ENCODE measurements at regions not wholly inside any gene's neighbourhood (a gene's known extent, or its start where the extent isn't known, plus 50 kb on each side); places are given as distances from the start of the nearest gene placed in this dataset.

DNA sequence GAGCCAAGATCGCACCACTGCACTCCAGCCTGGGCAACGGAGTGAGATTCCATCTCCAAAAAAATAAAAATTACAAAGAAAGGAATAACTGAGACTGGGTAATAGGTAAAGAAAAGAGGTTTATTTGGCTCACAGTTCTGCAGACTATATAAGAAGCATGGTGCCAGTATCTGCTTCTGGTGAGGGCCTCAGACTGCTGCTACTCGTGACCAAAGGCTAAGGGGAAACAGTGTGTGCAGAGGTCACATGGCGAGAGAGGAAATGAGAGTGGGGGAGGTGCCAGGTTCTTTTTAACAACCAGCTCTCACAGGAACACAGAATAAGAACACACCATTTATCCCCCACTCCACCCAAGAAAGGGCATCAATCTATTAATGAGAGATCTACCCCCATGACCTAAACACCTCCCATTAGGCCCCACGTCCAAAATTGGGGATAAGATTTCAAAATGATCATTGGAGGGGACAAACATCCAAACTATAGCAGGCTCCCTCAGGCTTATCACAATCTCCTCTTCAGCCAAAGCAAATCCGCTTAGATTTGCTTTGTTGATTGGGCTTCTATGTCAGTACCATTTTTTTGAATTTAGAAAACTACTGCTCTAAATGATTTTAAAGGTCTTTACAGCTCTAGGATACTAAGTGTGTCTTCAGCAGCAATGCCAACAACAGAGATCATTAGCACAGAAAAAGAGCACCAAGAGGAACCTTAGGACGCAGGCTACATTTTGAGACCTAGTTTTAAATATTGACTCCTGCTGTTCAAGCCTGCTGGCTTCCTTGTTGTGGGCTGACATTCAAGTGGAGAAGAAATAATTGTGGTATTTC, 84.2 kb upstream of the TBL1XR1 start:
- Histone ChIP-seq H3K4me3 (ENCODE audit: insufficient read depth, low read depth, low read length, poor library complexity, severe bottlenecking) (no peak overlapping the region), H3K36me3 (ENCODE audit: control insufficient read depth, insufficient read depth, low read length) (no peaks in the 10 kb centered on the region), H3K27me3 (replicated peaks; ENCODE audit: control insufficient read depth, insufficient read depth, low read length, poor library complexity, severe bottlenecking) (no peaks in the 10 kb centered on the region), H3K4me1 (ENCODE audit: control insufficient read depth, insufficient read depth, low read length, poor library complexity, severe bottlenecking) (peaks cover 5% of the 10 kb centered on the region), H3K9me3 (ENCODE audit: control insufficient read depth, low read length) (no peaks in the 10 kb centered on the region), H3K27ac (ENCODE audit: insufficient read depth, low read length, poor library complexity, severe bottlenecking) (no peak overlapping the region)
- no peak for DNase-seq

DNA sequence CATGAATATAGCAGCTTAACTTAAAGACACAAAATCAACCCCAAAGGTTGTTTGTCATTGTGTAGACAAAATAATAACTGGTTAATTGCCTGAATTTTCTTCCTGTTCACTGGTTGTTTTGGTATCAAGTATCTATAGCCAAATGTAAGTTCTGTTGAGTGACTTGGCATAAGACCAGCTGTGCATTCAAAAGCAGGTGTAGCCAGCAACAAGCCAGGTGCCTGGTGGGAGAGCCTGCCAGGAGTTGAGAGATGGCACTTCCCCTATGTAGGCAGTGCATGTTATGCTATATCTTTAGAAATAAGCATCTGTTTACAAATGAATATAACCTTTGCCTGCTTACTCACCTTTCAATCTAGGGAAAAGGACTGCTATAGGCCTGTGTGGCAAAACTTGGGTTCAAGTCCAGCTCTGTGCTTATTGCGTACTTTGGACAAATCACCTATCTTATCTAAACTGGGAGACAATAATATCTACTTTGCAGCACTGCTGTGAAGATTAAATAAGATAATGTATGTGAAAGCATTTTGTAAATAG, 84.9 kb upstream of the TBL1XR1 start:
- Histone ChIP-seq H3K4me3 (ENCODE audit: insufficient read depth, low read depth, low read length, poor library complexity, severe bottlenecking) (no peak overlapping the region), H3K27ac (ENCODE audit: insufficient read depth, low read length, poor library complexity, severe bottlenecking) (no peak overlapping the region), H3K9me3 (ENCODE audit: control insufficient read depth, low read length) (no peaks in the 10 kb centered on the region), H3K4me1 (ENCODE audit: control insufficient read depth, insufficient read depth, low read length, poor library complexity, severe bottlenecking) (peaks cover 5% of the 10 kb centered on the region), H3K27me3 (replicated peaks; ENCODE audit: control insufficient read depth, insufficient read depth, low read length, poor library complexity, severe bottlenecking) (no peaks in the 10 kb centered on the region), H3K36me3 (ENCODE audit: control insufficient read depth, insufficient read depth, low read length) (no peaks in the 10 kb centered on the region)
- DNase-seq: no peak

GRCh38 chr3:177283983-177284382, 86.7 kb upstream of the TBL1XR1 start:
- H3K27ac ChIP-seq (ENCODE audit: insufficient read depth, low read length, poor library complexity, severe bottlenecking): no peak overlapping the region
- H3K4me3 ChIP-seq (ENCODE audit: insufficient read depth, low read depth, low read length, poor library complexity, severe bottlenecking): no peak overlapping the region
- H3K4me1 ChIP-seq (ENCODE audit: control insufficient read depth, insufficient read depth, low read length, poor library complexity, severe bottlenecking): peaks cover 5% of the 10 kb centered on the region
- no peaks in the 10 kb centered on the region for H3K36me3 ChIP-seq (ENCODE audit: control insufficient read depth, insufficient read depth, low read length)
- DNase-seq: no peak
- H3K27me3 ChIP-seq (replicated peaks; ENCODE audit: control insufficient read depth, insufficient read depth, low read length, poor library complexity, severe bottlenecking): no peaks in the 10 kb centered on the region
- no peaks in the 10 kb centered on the region for H3K9me3 ChIP-seq (ENCODE audit: control insufficient read depth, low read length)

DNA sequence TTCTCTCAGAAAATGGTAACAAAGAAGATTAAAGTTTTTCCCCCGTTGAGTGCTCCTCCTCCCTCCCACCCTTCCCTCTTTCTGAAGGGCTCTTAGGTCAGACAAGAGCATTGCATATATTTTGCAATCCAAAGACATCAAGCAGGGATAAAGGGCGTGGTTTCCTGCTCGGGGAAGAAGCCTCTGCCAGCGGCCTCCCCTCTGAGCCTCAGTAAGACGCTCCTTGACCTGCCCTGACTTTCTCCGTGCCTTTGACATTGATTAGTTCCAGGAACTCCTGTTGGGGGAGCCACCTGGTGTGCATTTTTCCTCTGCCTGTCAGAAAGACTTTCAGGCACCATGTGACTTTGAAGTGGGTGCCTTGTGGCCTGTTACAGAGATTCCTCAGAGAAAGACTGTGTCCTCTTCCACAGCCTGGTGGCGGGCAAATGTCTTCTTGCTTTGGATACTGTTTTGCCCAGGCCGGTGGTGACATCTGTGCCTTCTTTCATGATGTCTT, 87.2 kb upstream of the TBL1XR1 start:
- DNase-seq: peak in 1 of 3 donors; percentile 1
- H3K4me3 ChIP-seq (ENCODE audit: insufficient read depth, low read depth, low read length, poor library complexity, severe bottlenecking): no peak overlapping the region
- no peak overlapping the region for H3K27ac ChIP-seq (ENCODE audit: insufficient read depth, low read length, poor library complexity, severe bottlenecking)
- H3K4me1 ChIP-seq (ENCODE audit: control insufficient read depth, insufficient read depth, low read length, poor library complexity, severe bottlenecking): peaks cover 5% of the 10 kb centered on the region
- no peaks in the 10 kb centered on the region for H3K9me3 ChIP-seq (ENCODE audit: control insufficient read depth, low read length)
- no peaks in the 10 kb centered on the region for H3K36me3 ChIP-seq (ENCODE audit: control insufficient read depth, insufficient read depth, low read length)
- H3K27me3 ChIP-seq (replicated peaks; ENCODE audit: control insufficient read depth, insufficient read depth, low read length, poor library complexity, severe bottlenecking): no peaks in the 10 kb centered on the region

DNA sequence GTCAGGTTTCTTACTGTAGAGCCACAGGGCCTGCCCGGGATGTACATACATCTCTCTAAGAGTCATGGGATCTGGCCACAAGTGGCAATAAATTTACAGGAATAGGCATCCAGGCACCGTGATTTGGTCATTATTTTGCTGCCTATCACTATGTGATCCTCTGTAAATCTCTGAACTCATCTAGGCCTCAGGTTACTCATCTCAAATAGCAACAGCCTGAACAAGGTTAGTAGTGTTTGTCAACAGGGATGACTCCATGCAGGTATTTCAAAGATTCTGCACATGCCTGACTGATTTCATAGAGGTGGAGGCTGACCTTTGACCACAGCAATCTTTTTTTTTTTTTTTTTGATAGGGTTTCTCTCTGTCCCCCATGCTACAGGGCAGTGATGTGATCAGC, 88.8 kb upstream of the TBL1XR1 start:
- Histone ChIP-seq H3K9me3 (ENCODE audit: control insufficient read depth, low read length) (no peaks in the 10 kb centered on the region), H3K27ac (ENCODE audit: insufficient read depth, low read length, poor library complexity, severe bottlenecking) (no peak overlapping the region), H3K36me3 (ENCODE audit: control insufficient read depth, insufficient read depth, low read length) (no peaks in the 10 kb centered on the region), H3K27me3 (replicated peaks; ENCODE audit: control insufficient read depth, insufficient read depth, low read length, poor library complexity, severe bottlenecking) (no peaks in the 10 kb centered on the region), H3K4me1 (ENCODE audit: control insufficient read depth, insufficient read depth, low read length, poor library complexity, severe bottlenecking) (peaks cover 5% of the 10 kb centered on the region), H3K4me3 (ENCODE audit: insufficient read depth, low read depth, low read length, poor library complexity, severe bottlenecking) (no peak overlapping the region)
- DNase-seq: no peak

- no peaks in the 10 kb centered on the region for H3K36me3 ChIP-seq (ENCODE audit: control insufficient read depth, insufficient read depth, low read length)
- peaks cover 5% of the 10 kb centered on the region for H3K4me1 ChIP-seq (ENCODE audit: control insufficient read depth, insufficient read depth, low read length, poor library complexity, severe bottlenecking)
- H3K9me3 ChIP-seq (ENCODE audit: control insufficient read depth, low read length): no peaks in the 10 kb centered on the region
- DNase-seq: no peak
- H3K4me3 ChIP-seq (ENCODE audit: insufficient read depth, low read depth, low read length, poor library complexity, severe bottlenecking): no peak overlapping the region
- H3K27me3 ChIP-seq (replicated peaks; ENCODE audit: control insufficient read depth, insufficient read depth, low read length, poor library complexity, severe bottlenecking): no peaks in the 10 kb centered on the region
- no peak overlapping the region for H3K27ac ChIP-seq (ENCODE audit: insufficient read depth, low read length, poor library complexity, severe bottlenecking)
Measured at GRCh38 chr3:177287231-177287630, 89.9 kb upstream of the TBL1XR1 start.

GRCh38 chr3:177290633-177291032, 93.4 kb upstream of the TBL1XR1 start:
- Histone ChIP-seq H3K27me3 (replicated peaks; ENCODE audit: control insufficient read depth, insufficient read depth, low read length, poor library complexity, severe bottlenecking) (no peaks in the 10 kb centered on the region), H3K27ac (ENCODE audit: insufficient read depth, low read length, poor library complexity, severe bottlenecking) (no peak overlapping the region), H3K4me1 (ENCODE audit: control insufficient read depth, insufficient read depth, low read length, poor library complexity, severe bottlenecking) (no peaks in the 10 kb centered on the region), H3K9me3 (ENCODE audit: control insufficient read depth, low read length) (no peaks in the 10 kb centered on the region), H3K4me3 (ENCODE audit: insufficient read depth, low read depth, low read length, poor library complexity, severe bottlenecking) (no peak overlapping the region), H3K36me3 (ENCODE audit: control insufficient read depth, insufficient read depth, low read length) (no peaks in the 10 kb centered on the region)
- no peak for DNase-seq

- no peaks in the 10 kb centered on the region for H3K4me1 ChIP-seq (ENCODE audit: control insufficient read depth, insufficient read depth, low read length, poor library complexity, severe bottlenecking)
- H3K9me3 ChIP-seq (ENCODE audit: control insufficient read depth, low read length): no peaks in the 10 kb centered on the region
- no peaks in the 10 kb centered on the region for H3K36me3 ChIP-seq (ENCODE audit: control insufficient read depth, insufficient read depth, low read length)
- no peak overlapping the region for H3K27ac ChIP-seq (ENCODE audit: insufficient read depth, low read length, poor library complexity, severe bottlenecking)
- DNase-seq: no peak
- H3K27me3 ChIP-seq (replicated peaks; ENCODE audit: control insufficient read depth, insufficient read depth, low read length, poor library complexity, severe bottlenecking): no peaks in the 10 kb centered on the region
- no peak overlapping the region for H3K4me3 ChIP-seq (ENCODE audit: insufficient read depth, low read depth, low read length, poor library complexity, severe bottlenecking)
Measured at GRCh38 chr3:177294221-177294620, 96.9 kb upstream of the TBL1XR1 start.

DNA sequence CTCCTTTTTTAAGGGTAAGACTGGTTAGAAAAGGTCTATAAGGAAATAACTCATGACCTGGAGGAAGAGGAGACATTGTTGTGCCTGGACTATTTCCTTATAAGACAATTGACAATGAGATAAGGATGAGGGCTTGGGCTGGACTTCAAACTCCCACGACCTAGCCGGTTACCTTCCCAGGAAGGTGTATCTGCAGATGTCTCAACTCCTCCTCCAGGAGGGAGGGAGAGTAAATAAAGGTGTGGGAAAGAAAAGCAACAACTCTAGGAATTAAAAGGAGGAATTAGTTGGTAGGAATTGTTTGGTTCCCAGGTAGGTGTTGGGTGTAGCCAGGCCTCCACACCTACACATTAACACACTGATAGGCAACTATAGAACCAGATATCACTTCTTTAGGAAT, 97.8 kb upstream of the TBL1XR1 start:
- no peak overlapping the region for H3K4me3 ChIP-seq (ENCODE audit: insufficient read depth, low read depth, low read length, poor library complexity, severe bottlenecking)
- no peak for DNase-seq
- H3K27me3 ChIP-seq (replicated peaks; ENCODE audit: control insufficient read depth, insufficient read depth, low read length, poor library complexity, severe bottlenecking): no peaks in the 10 kb centered on the region
- no peaks in the 10 kb centered on the region for H3K9me3 ChIP-seq (ENCODE audit: control insufficient read depth, low read length)
- no peak overlapping the region for H3K27ac ChIP-seq (ENCODE audit: insufficient read depth, low read length, poor library complexity, severe bottlenecking)
- H3K4me1 ChIP-seq (ENCODE audit: control insufficient read depth, insufficient read depth, low read length, poor library complexity, severe bottlenecking): no peaks in the 10 kb centered on the region
- no peaks in the 10 kb centered on the region for H3K36me3 ChIP-seq (ENCODE audit: control insufficient read depth, insufficient read depth, low read length)

DNA sequence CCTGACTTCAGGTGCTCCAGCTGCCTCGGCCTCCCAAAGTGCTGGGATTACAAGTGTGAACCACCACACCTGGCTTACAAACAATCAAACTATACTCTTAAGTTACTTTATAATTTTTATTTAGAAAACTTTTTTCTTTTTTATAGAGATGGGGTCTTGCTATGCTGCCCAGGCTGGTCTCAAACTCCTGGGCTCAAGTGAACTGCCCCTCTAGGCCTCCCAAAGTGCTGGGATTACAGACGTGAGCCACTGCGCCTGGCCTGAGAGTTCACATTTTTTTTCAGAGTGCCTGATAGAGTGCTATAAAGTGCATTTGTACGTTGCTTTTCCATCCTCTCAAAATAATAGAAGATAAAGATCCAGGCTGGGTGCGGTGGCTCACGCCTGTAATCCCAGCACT, 102.0 kb upstream of the TBL1XR1 start:
- H3K36me3 ChIP-seq (ENCODE audit: control insufficient read depth, insufficient read depth, low read length): no peaks in the 10 kb centered on the region
- H3K4me3 ChIP-seq (ENCODE audit: insufficient read depth, low read depth, low read length, poor library complexity, severe bottlenecking): no peak overlapping the region
- no peak for DNase-seq
- H3K27me3 ChIP-seq (replicated peaks; ENCODE audit: control insufficient read depth, insufficient read depth, low read length, poor library complexity, severe bottlenecking): no peaks in the 10 kb centered on the region
- no peaks in the 10 kb centered on the region for H3K9me3 ChIP-seq (ENCODE audit: control insufficient read depth, low read length)
- H3K4me1 ChIP-seq (ENCODE audit: control insufficient read depth, insufficient read depth, low read length, poor library complexity, severe bottlenecking): no peaks in the 10 kb centered on the region
- no peak overlapping the region for H3K27ac ChIP-seq (ENCODE audit: insufficient read depth, low read length, poor library complexity, severe bottlenecking)
